Stimulated activated naive B cell treated with anti-CD40 and anti-IgM and Interleukin-4, amounts not matched to agents 10 μg/mL and 1 μg/mL and 100 μg/mL, for 72 hours (primary cell): ENCODE measurements at regions not wholly inside any gene's neighbourhood (a gene's known extent, or its start where the extent isn't known, plus 50 kb on each side); places are given as distances from the start of the nearest gene placed in this dataset.

Experiments used
- ATAC-seq, 2 donors: fragments of 150-1000 bp; cut with Tn5 transposase; replicated peaks; 2 replicates each; pipeline ENCODE4 v1.10.0; 2021; ENCODE audit warnings: moderate library complexity in 1 of 2
- DNase-seq: peaks from one replicate; pipeline ENCODE4 v3.0.0; 2021
- H3K27ac Mint-ChIP-seq: one replicate; pipeline ENCODE4 v1.8.0; 2022; ENCODE audit warnings: mild to moderate bottlenecking, mixed read lengths
- H3K27me3 Mint-ChIP-seq, 2 donors: one replicate each; pipeline ENCODE4 v1.8.0; 2022; ENCODE audit warnings: mixed read lengths in 2 of 2
- H3K36me3 Mint-ChIP-seq, 2 donors: one replicate each; pipeline ENCODE4 v1.8.0; 2022; ENCODE audit warnings: mixed read lengths in 2 of 2, mild to moderate bottlenecking in 1 of 2
- H3K4me1 Mint-ChIP-seq, 2 donors: one replicate each; pipeline ENCODE4 v1.8.0; 2022; ENCODE audit warnings: mixed read lengths in 2 of 2, mild to moderate bottlenecking in 1 of 2
- H3K4me3 Mint-ChIP-seq, 2 donors: one replicate each; pipeline ENCODE4 v1.8.0; 2022; ENCODE audit warnings: mild to moderate bottlenecking in 2 of 2, mixed read lengths in 2 of 2, moderate library complexity in 1 of 2
- H3K9me3 Mint-ChIP-seq, 2 donors: one replicate each; pipeline ENCODE4 v1.8.0; 2022; ENCODE audit warnings: mixed read lengths in 2 of 2, mild to moderate bottlenecking in 1 of 2

GRCh38 chr5:152956943-152957613 is 533.4 kb upstream of the GRIA1 start:
- H3K4me3 Mint-ChIP-seq = no peak overlapping the region
- ATAC-seq = no peak

GRCh38 chr5:152978141-152978835 is 512.2 kb upstream of the GRIA1 start:
- H3K4me1 Mint-ChIP-seq = no peaks in the 10 kb centered on the region
- H3K4me3 Mint-ChIP-seq = no peak overlapping the region
- H3K9me3 Mint-ChIP-seq = peaks cover 14 to 18% of the 10 kb centered on the region in 2 donors
- DNase-seq (no peak), ATAC-seq (no peak)
- H3K27me3 Mint-ChIP-seq = no peaks in the 10 kb centered on the region
- peaks cover 2 to 3% of the 10 kb centered on the region in 2 donors for H3K36me3 Mint-ChIP-seq
- no peak overlapping the region for H3K27ac Mint-ChIP-seq

More at GRCh38 chr5:152956943-152957613, 533.4 kb upstream of the GRIA1 start:
- Mint-ChIP-seq H3K9me3 (peaks cover 0 to 2% of the 10 kb centered on the region in 2 donors), H3K4me1 (no peaks in the 10 kb centered on the region), H3K27me3 (no peaks in the 10 kb centered on the region), H3K27ac (no peak overlapping the region), H3K36me3 (no peaks in the 10 kb centered on the region)
- DNase-seq = no peak

- Mint-ChIP-seq H3K27ac (no peak overlapping the region), H3K36me3 (no peaks in the 10 kb centered on the region)
- no peak for ATAC-seq
Measured at GRCh38 chr5:152987131-152987530, 503.3 kb upstream of the GRIA1 start.

GRCh38 chr5:152990217-152990616 is 500.3 kb upstream of the GRIA1 start:
- H3K36me3 Mint-ChIP-seq = no peaks in the 10 kb centered on the region
- no peak overlapping the region for H3K27ac Mint-ChIP-seq
- H3K9me3 Mint-ChIP-seq = peaks cover 0 to 1% of the 10 kb centered on the region in 2 donors
- H3K27me3 Mint-ChIP-seq = no peaks in the 10 kb centered on the region
- no peaks in the 10 kb centered on the region for H3K4me1 Mint-ChIP-seq
- ATAC-seq (no peak), DNase-seq (no peak)
- no peak overlapping the region for H3K4me3 Mint-ChIP-seq

More at GRCh38 chr5:152987131-152987530, 503.3 kb upstream of the GRIA1 start:
- Mint-ChIP-seq H3K4me3 (no peak overlapping the region), H3K27me3 (no peaks in the 10 kb centered on the region), H3K4me1 (no peaks in the 10 kb centered on the region), H3K9me3 (peaks cover 0 to 3% of the 10 kb centered on the region in 2 donors)
- no peak for DNase-seq

GRCh38 chr5:152990649-152991048 is 499.8 kb upstream of the GRIA1 start:
- no peak overlapping the region for H3K4me3 Mint-ChIP-seq
- H3K4me1 Mint-ChIP-seq = no peaks in the 10 kb centered on the region
- H3K36me3 Mint-ChIP-seq = no peaks in the 10 kb centered on the region
- peaks cover 0 to 1% of the 10 kb centered on the region in 2 donors for H3K9me3 Mint-ChIP-seq
- H3K27me3 Mint-ChIP-seq = no peaks in the 10 kb centered on the region
- no peak for DNase-seq
- no peak for ATAC-seq
- H3K27ac Mint-ChIP-seq = no peak overlapping the region

- ATAC-seq = no peak
- Mint-ChIP-seq H3K4me3 (no peak overlapping the region), H3K36me3 (no peaks in the 10 kb centered on the region), H3K4me1 (no peaks in the 10 kb centered on the region), H3K9me3 (peaks cover 0 to 1% of the 10 kb centered on the region in 2 donors), H3K27me3 (no peaks in the 10 kb centered on the region), H3K27ac (no peak overlapping the region)
- DNase-seq = no peak
Measured at GRCh38 chr5:152994033-152994680, 496.3 kb upstream of the GRIA1 start.

- Mint-ChIP-seq H3K9me3 (peaks cover 0 to 1% of the 10 kb centered on the region in 2 donors), H3K4me3 (no peak overlapping the region), H3K27ac (no peak overlapping the region), H3K27me3 (no peaks in the 10 kb centered on the region), H3K36me3 (no peaks in the 10 kb centered on the region), H3K4me1 (no peaks in the 10 kb centered on the region)
- ATAC-seq (peak in 1 of 2 donors; percentile 46), DNase-seq (no peak)
Measured at GRCh38 chr5:152995214-152995725, 495.2 kb upstream of the GRIA1 start.

GRCh38 chr5:153005711-153006110 is 484.8 kb upstream of the GRIA1 start:
- ATAC-seq (no peak), DNase-seq (no peak)
- H3K36me3 Mint-ChIP-seq = no peaks in the 10 kb centered on the region
- no peaks in the 10 kb centered on the region for H3K4me1 Mint-ChIP-seq
- no peak overlapping the region for H3K4me3 Mint-ChIP-seq
- no peak overlapping the region for H3K27ac Mint-ChIP-seq
- H3K27me3 Mint-ChIP-seq = no peaks in the 10 kb centered on the region
- peaks cover 4 to 9% of the 10 kb centered on the region in 2 donors for H3K9me3 Mint-ChIP-seq

- Mint-ChIP-seq H3K27ac (no peak overlapping the region), H3K9me3 (peaks cover 4 to 13% of the 10 kb centered on the region in 2 donors), H3K36me3 (no peaks in the 10 kb centered on the region), H3K4me1 (no peaks in the 10 kb centered on the region), H3K4me3 (no peak overlapping the region), H3K27me3 (no peaks in the 10 kb centered on the region)
- ATAC-seq = no peak
- DNase-seq = no peak
Measured at GRCh38 chr5:153006681-153007080, 483.8 kb upstream of the GRIA1 start.

- peaks cover 9 to 11% of the 10 kb centered on the region in 2 donors for H3K9me3 Mint-ChIP-seq
- H3K4me1 Mint-ChIP-seq = no peaks in the 10 kb centered on the region
- no peak overlapping the region for H3K4me3 Mint-ChIP-seq
- no peak for DNase-seq
- no peak for ATAC-seq
- no peak overlapping the region for H3K27ac Mint-ChIP-seq
- H3K27me3 Mint-ChIP-seq = no peaks in the 10 kb centered on the region
- no peaks in the 10 kb centered on the region for H3K36me3 Mint-ChIP-seq
Measured at GRCh38 chr5:153014194-153014593, 476.3 kb upstream of the GRIA1 start.

- ATAC-seq (no peak), DNase-seq (no peak)
- Mint-ChIP-seq H3K27ac (no peak overlapping the region), H3K4me3 (no peak overlapping the region), H3K36me3 (no peaks in the 10 kb centered on the region), H3K9me3 (peaks cover 17 to 25% of the 10 kb centered on the region in 2 donors), H3K27me3 (no peaks in the 10 kb centered on the region), H3K4me1 (no peaks in the 10 kb centered on the region)
Measured at GRCh38 chr5:153018121-153018520, 472.3 kb upstream of the GRIA1 start.

- H3K9me3 Mint-ChIP-seq = peaks cover 0 to 1% of the 10 kb centered on the region in 2 donors
- H3K27me3 Mint-ChIP-seq = no peaks in the 10 kb centered on the region
- DNase-seq (no peak), ATAC-seq (no peak)
- H3K36me3 Mint-ChIP-seq = no peaks in the 10 kb centered on the region
- no peak overlapping the region for H3K27ac Mint-ChIP-seq
- no peak overlapping the region for H3K4me3 Mint-ChIP-seq
- no peaks in the 10 kb centered on the region for H3K4me1 Mint-ChIP-seq
Measured at GRCh38 chr5:153030755-153031725, 459.4 kb upstream of the GRIA1 start.

- no peaks in the 10 kb centered on the region for H3K27me3 Mint-ChIP-seq
- H3K27ac Mint-ChIP-seq = no peak overlapping the region
- no peak for ATAC-seq
- DNase-seq = no peak
- no peak overlapping the region for H3K4me3 Mint-ChIP-seq
- peaks cover 5% of the 10 kb centered on the region in 2 donors for H3K9me3 Mint-ChIP-seq
- H3K36me3 Mint-ChIP-seq = no peaks in the 10 kb centered on the region
- H3K4me1 Mint-ChIP-seq = no peaks in the 10 kb centered on the region
Measured at GRCh38 chr5:153039501-153039900, 451.0 kb upstream of the GRIA1 start.

GRCh38 chr5:153043886-153044285 is 446.6 kb upstream of the GRIA1 start:
- H3K4me3 Mint-ChIP-seq = no peak overlapping the region
- no peaks in the 10 kb centered on the region for H3K36me3 Mint-ChIP-seq
- no peak overlapping the region for H3K27ac Mint-ChIP-seq
- no peak for ATAC-seq
- no peak for DNase-seq
- no peaks in the 10 kb centered on the region for H3K27me3 Mint-ChIP-seq
- peaks cover 5% of the 10 kb centered on the region in 2 donors for H3K9me3 Mint-ChIP-seq
- no peaks in the 10 kb centered on the region for H3K4me1 Mint-ChIP-seq
